ENCODE measurements at regions not wholly inside any gene's neighbourhood (a gene's known extent, or its start where the extent isn't known, plus 50 kb on each side); places are given as distances from the start of the nearest gene placed in this dataset.

- H3K9me3 ChIP-seq (ENCODE audit: low read depth) = no peaks in the 10 kb centered on the region
- no peaks in the 10 kb centered on the region for H3K4me1 ChIP-seq (ENCODE audit: low read depth)
- no peak overlapping the region for H3K27ac ChIP-seq
- no peaks in the 10 kb centered on the region for H3K27me3 ChIP-seq
- H3K36me3 ChIP-seq = no peaks in the 10 kb centered on the region
- no peak for TF ChIP-seq CTCF (IDR thresholded peaks at IDR 0.05; ENCODE audit: low read depth, low read length)
- no peak for DNase-seq (ENCODE audit: low read depth in 1 of 2, low spot score in 1 of 2)
- no peak overlapping the region for H3K4me3 ChIP-seq
These were observed 328.1 kb downstream of the IL20RB start for GRCh38 chr3:137285924-137286323.

GRCh38 chr3:137293086-137293485 lies 335.3 kb downstream of the IL20RB start:
- Histone ChIP-seq H3K4me1 (ENCODE audit: low read depth) (peaks cover 33% of the 10 kb centered on the region), H3K9me3 (ENCODE audit: low read depth) (no peaks in the 10 kb centered on the region), H3K27me3 (no peaks in the 10 kb centered on the region), H3K36me3 (no peaks in the 10 kb centered on the region), H3K27ac (peak overlapping the region; percentile 75), H3K4me3 (no peak overlapping the region)
- DNase-seq (ENCODE audit: low read depth in 1 of 2, low spot score in 1 of 2) = peak in 1 of 2 donors; percentile 56
- TF ChIP-seq CTCF (IDR thresholded peaks at IDR 0.05; ENCODE audit: low read depth, low read length) = no peak

GRCh38 chr3:137294139-137294538 lies 336.4 kb downstream of the IL20RB start:
- no peak for TF ChIP-seq CTCF (IDR thresholded peaks at IDR 0.05; ENCODE audit: low read depth, low read length)

GRCh38 chr3:137294839-137295238 lies 337.1 kb downstream of the IL20RB start:
- no peaks in the 10 kb centered on the region for H3K27me3 ChIP-seq
- H3K4me3 ChIP-seq = no peak overlapping the region
- H3K27ac ChIP-seq = no peak overlapping the region
- no peak for TF ChIP-seq CTCF (IDR thresholded peaks at IDR 0.05; ENCODE audit: low read depth, low read length)
- H3K9me3 ChIP-seq (ENCODE audit: low read depth) = no peaks in the 10 kb centered on the region
- no peaks in the 10 kb centered on the region for H3K36me3 ChIP-seq
- H3K4me1 ChIP-seq (ENCODE audit: low read depth) = peaks cover 33% of the 10 kb centered on the region
- DNase-seq (ENCODE audit: low read depth in 1 of 2, low spot score in 1 of 2) = no peak

More at GRCh38 chr3:137294139-137294538, 336.4 kb downstream of the IL20RB start:
- Histone ChIP-seq H3K4me1 (ENCODE audit: low read depth) (peaks cover 33% of the 10 kb centered on the region), H3K27me3 (no peaks in the 10 kb centered on the region), H3K4me3 (no peak overlapping the region), H3K9me3 (ENCODE audit: low read depth) (no peaks in the 10 kb centered on the region), H3K27ac (no peak overlapping the region), H3K36me3 (no peaks in the 10 kb centered on the region)
- no peak for DNase-seq (ENCODE audit: low read depth in 1 of 2, low spot score in 1 of 2)

- TF ChIP-seq CTCF (IDR thresholded peaks at IDR 0.05; ENCODE audit: low read depth, low read length) = no peak
- H3K4me1 ChIP-seq (ENCODE audit: low read depth) = peaks cover 33% of the 10 kb centered on the region
- no peaks in the 10 kb centered on the region for H3K27me3 ChIP-seq
- H3K4me3 ChIP-seq = no peak overlapping the region
- no peaks in the 10 kb centered on the region for H3K9me3 ChIP-seq (ENCODE audit: low read depth)
- no peak for DNase-seq (ENCODE audit: low read depth in 1 of 2, low spot score in 1 of 2)
- H3K27ac ChIP-seq = no peak overlapping the region
- no peaks in the 10 kb centered on the region for H3K36me3 ChIP-seq
These were observed 337.6 kb downstream of the IL20RB start for GRCh38 chr3:137295336-137295735.

- TF ChIP-seq CTCF (IDR thresholded peaks at IDR 0.05; ENCODE audit: low read depth, low read length) = no peak
- Histone ChIP-seq H3K36me3 (no peaks in the 10 kb centered on the region), H3K27ac (no peak overlapping the region), H3K4me1 (ENCODE audit: low read depth) (peaks cover 32% of the 10 kb centered on the region), H3K4me3 (no peak overlapping the region), H3K9me3 (ENCODE audit: low read depth) (no peaks in the 10 kb centered on the region), H3K27me3 (no peaks in the 10 kb centered on the region)
- DNase-seq (ENCODE audit: low read depth in 1 of 2, low spot score in 1 of 2) = no peak
These were observed 338.3 kb downstream of the IL20RB start for GRCh38 chr3:137296116-137296515.
